Endothelial cell of umbilical vein (primary cell): ENCODE measurements at regions not wholly inside any gene's neighbourhood (a gene's known extent, or its start where the extent isn't known, plus 50 kb on each side); places are given as distances from the start of the nearest gene placed in this dataset.

Experiments used
- POLR2A ChIP-seq: IDR thresholded peaks from 2 replicates; pipeline ENCODE4 v1.6.1; 2012; ENCODE audit warnings: low read depth, mild to moderate bottlenecking, control low read depth, low read length
- TF ChIP-seq, protein P1 (sequence below), 2 donors: IDR thresholded peaks; 1 replicate in 1 of 2; 2 replicates in 1 of 2; pipeline ENCODE4 v1.5.1; 2011; ENCODE audit warnings: low read length in 2 of 2, mild to moderate bottlenecking in 2 of 2, moderate library complexity in 2 of 2, control low read depth in 1 of 2, inconsistent platforms in 1 of 2, low read depth in 1 of 2; ENCODE audit not compliant: insufficient read depth in 1 of 2; ENCODE audit errors: extremely low read depth in 1 of 2

DNA sequence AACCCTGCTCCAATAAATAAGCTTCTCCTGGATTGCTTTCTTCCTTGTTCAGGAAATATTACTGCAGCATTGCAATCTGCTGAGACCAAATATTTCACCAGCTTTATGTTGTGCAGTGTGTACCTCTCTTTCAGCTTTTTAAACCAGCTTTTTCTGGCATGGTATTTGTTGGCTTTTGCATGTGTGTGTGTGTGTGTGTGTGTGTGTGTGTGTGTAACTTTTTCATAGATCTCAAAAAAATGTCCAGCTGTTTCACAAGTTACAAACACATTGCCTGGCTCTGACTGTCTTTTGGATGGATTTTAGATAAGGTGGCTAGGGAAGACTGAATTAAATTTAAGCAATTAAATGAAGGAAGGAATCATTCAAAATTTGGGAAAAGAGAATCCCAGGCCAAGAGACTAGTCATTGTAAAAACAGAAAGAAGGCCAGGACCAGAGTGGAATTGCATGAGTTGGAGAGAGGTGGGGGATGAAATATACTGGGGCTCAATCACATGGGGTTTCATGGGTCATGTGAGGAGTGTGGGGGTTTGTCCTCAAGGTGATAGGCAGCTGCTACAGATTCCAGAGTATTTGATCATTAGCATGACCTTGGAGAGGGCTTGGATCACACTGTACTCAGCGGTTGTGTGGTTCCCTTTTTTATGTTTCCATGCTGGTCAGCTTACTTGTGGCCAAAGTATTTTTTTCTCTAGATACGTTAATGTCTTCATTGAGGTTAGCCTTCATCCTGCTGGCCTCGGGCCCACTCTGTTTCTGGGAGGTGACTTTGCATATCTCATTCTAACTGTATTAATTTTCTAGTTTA lies 357.7 kb upstream of the BOD1L1 start:
- TF ChIP-seq POLR2A = no peak
- TF ChIP-seq, protein P1, sequence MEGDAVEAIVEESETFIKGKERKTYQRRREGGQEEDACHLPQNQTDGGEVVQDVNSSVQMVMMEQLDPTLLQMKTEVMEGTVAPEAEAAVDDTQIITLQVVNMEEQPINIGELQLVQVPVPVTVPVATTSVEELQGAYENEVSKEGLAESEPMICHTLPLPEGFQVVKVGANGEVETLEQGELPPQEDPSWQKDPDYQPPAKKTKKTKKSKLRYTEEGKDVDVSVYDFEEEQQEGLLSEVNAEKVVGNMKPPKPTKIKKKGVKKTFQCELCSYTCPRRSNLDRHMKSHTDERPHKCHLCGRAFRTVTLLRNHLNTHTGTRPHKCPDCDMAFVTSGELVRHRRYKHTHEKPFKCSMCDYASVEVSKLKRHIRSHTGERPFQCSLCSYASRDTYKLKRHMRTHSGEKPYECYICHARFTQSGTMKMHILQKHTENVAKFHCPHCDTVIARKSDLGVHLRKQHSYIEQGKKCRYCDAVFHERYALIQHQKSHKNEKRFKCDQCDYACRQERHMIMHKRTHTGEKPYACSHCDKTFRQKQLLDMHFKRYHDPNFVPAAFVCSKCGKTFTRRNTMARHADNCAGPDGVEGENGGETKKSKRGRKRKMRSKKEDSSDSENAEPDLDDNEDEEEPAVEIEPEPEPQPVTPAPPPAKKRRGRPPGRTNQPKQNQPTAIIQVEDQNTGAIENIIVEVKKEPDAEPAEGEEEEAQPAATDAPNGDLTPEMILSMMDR (IDR thresholded peaks at IDR 0.05; ENCODE audit: extremely low read depth in 1 of 2, insufficient read depth in 1 of 2, low read depth in 1 of 2, low read length in 2 of 2) = no peak
